ENCODE measurements at regions not wholly inside any gene's neighbourhood (a gene's known extent, or its start where the extent isn't known, plus 50 kb on each side); places are given as distances from the start of the nearest gene placed in this dataset.

DNA sequence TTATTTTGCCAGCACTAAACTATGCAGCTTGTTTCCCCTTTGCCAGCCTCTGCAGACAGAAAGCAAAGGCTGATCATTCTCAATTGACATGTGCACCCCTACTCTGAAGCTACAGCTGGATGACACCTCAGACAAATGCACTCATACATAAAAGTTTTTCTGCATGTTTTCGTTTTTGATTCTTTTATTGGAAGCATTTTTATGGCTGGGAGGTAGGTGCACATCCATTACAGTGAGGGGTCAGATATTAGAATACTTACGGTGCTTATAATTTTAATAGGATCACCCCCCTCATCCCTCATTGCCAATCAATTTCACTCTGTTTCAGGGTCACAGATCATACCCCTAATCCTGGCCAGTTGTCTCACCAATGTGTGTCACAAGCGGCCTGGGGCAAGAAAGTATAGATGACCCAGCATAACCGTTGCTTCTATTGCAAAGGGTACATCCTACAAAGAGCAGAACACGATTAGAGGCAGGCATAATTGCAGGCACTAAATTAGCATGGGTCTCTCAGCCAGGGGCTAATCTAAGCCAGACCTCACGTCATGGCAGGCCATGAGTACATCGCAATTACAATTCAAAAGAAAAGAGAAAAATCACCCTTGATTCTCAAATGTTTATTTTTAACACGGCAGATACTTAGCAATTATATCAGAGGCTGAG, 89.5 kb upstream of the SOX9 start:
- TF ChIP-seq, protein P1, sequence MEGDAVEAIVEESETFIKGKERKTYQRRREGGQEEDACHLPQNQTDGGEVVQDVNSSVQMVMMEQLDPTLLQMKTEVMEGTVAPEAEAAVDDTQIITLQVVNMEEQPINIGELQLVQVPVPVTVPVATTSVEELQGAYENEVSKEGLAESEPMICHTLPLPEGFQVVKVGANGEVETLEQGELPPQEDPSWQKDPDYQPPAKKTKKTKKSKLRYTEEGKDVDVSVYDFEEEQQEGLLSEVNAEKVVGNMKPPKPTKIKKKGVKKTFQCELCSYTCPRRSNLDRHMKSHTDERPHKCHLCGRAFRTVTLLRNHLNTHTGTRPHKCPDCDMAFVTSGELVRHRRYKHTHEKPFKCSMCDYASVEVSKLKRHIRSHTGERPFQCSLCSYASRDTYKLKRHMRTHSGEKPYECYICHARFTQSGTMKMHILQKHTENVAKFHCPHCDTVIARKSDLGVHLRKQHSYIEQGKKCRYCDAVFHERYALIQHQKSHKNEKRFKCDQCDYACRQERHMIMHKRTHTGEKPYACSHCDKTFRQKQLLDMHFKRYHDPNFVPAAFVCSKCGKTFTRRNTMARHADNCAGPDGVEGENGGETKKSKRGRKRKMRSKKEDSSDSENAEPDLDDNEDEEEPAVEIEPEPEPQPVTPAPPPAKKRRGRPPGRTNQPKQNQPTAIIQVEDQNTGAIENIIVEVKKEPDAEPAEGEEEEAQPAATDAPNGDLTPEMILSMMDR (IDR thresholded peaks at IDR 0.05; ENCODE audit: extremely low read depth in 1 of 2, insufficient read depth in 1 of 2, low read depth in 1 of 2, low read length in 2 of 2) = no peak
- TF ChIP-seq EZH2 (IDR thresholded peaks at IDR 0.05; ENCODE audit: borderline replicate concordance, low read depth, low read length, severe bottlenecking) (no peak), POLR2A (IDR thresholded peaks at IDR 0.05; ENCODE audit: low read depth, low read length) (no peak), POLR2AphosphoS5 (IDR thresholded peaks at IDR 0.05; ENCODE audit: insufficient read depth, low read depth, low read length) (no peak)

All from endothelial cell of umbilical vein (primary cell).